IMR-90 (cell line): ENCODE measurements at regions not wholly inside any gene's neighbourhood (a gene's known extent, or its start where the extent isn't known, plus 50 kb on each side); places are given as distances from the start of the nearest gene placed in this dataset.

Source experiments
- CEBPB ChIP-seq: IDR thresholded peaks from 2 replicates; pipeline ENCODE4 v1.6.1; 2012; ENCODE audit warnings: low read depth, low read length, improper control_type of control experiment
- CTCF ChIP-seq: conservative IDR thresholded peaks from 2 replicates; pipeline ENCODE4 v1.5.1; 2012; ENCODE audit warnings: mild to moderate bottlenecking, low read depth, low read length, improper control_type of control experiment
- POLR2A ChIP-seq: IDR thresholded peaks from 2 replicates; pipeline ENCODE4 v1.6.1; 2012; ENCODE audit warnings: mild to moderate bottlenecking, low read depth, low read length
- RAD21 ChIP-seq: IDR thresholded peaks from 2 replicates; pipeline ENCODE4 v1.6.1; 2012; ENCODE audit warnings: low read length, improper control_type of control experiment

GRCh38 chr2:219743548-219743947 is 116.1 kb downstream of the SLC4A3 start:
- TF ChIP-seq CEBPB: no peak
- TF ChIP-seq CTCF: no peak
- no peak for TF ChIP-seq POLR2A
- TF ChIP-seq RAD21: no peak
